ENCODE measurements at regions not wholly inside any gene's neighbourhood (a gene's known extent, or its start where the extent isn't known, plus 50 kb on each side); places are given as distances from the start of the nearest gene placed in this dataset.
A peak's percentile ranks its signal among the peaks of the same experiment; 100 is the strongest.

DNA sequence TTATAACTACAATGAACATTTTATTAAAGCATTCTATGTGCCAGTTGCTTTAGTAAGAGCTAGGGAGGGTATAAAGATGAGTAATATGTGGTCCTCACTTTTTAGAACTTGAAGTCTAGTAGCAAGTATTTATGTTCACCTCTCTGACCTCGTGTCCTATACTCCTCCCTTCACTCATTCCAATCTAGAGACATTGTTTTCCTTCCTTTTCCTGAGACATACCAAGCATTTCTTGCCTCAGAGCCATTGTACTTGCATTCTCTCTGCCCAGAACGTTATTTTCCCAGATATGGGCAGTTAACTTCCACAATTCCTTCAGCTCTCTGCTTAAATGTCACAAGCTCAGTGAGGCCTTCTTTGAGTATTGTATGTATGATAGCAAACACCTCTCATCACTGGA lies 408.6 kb downstream of the PDCD6IP start:
- H2AFZ ChIP-seq (ENCODE audit: low read depth, low read length): no peak overlapping the region
- no peaks in the 10 kb centered on the region for H3K27me3 ChIP-seq (ENCODE audit: control insufficient read depth in 1 of 2, insufficient read depth in 1 of 2, low read length in 2 of 2)
- no peak overlapping the region for H3K23ac ChIP-seq (ENCODE audit: low read length in 2 of 2)
- H3K18ac ChIP-seq (ENCODE audit: low read depth in 1 of 2, low read length in 2 of 2): no peak overlapping the region
- H3K9ac ChIP-seq (ENCODE audit: low read length): no peak overlapping the region
- H2BK5ac ChIP-seq (ENCODE audit: low read depth, low read length, poor library complexity, severe bottlenecking): no peak overlapping the region
- no peak for DNase-seq
- peak overlapping the region; percentile 64 for H3K27ac ChIP-seq (ENCODE audit: low read length, poor library complexity, severe bottlenecking)
- H3K79me1 ChIP-seq (replicated peaks; ENCODE audit: low read length, poor library complexity, severe bottlenecking): no peaks in the 10 kb centered on the region
- no peak overlapping the region for H3K4me3 ChIP-seq (ENCODE audit: insufficient read depth in 1 of 2, low read depth in 1 of 2, low read length in 2 of 2)
- H3K14ac ChIP-seq (ENCODE audit: low read length in 2 of 2): no peak overlapping the region
- H2BK12ac ChIP-seq (ENCODE audit: low read length in 2 of 2): no peak overlapping the region
- H2BK15ac ChIP-seq (ENCODE audit: low read depth, poor library complexity, severe bottlenecking): no peak overlapping the region
- H3K9me3 ChIP-seq (ENCODE audit: control insufficient read depth, low read length): no peaks in the 10 kb centered on the region
- H2AK5ac ChIP-seq (ENCODE audit: low read length, severe bottlenecking): no peak overlapping the region
- no peak overlapping the region for H4K8ac ChIP-seq (ENCODE audit: low read length)
- H3K4ac ChIP-seq (ENCODE audit: low read depth in 1 of 2, low read length in 2 of 2): no peak overlapping the region
- H3K4me2 ChIP-seq (ENCODE audit: low read length, poor library complexity, severe bottlenecking): no peak overlapping the region
- no peaks in the 10 kb centered on the region for H3K36me3 ChIP-seq (ENCODE audit: control insufficient read depth in 1 of 2, insufficient read depth in 2 of 2, low read depth in 1 of 2, low read length in 2 of 2)
- H3K4me1 ChIP-seq (ENCODE audit: control insufficient read depth, insufficient read depth, low read depth, low read length): peaks cover 1% of the 10 kb centered on the region
- no peak overlapping the region for H2BK120ac ChIP-seq (ENCODE audit: low read depth, low read length)
- H4K91ac ChIP-seq (ENCODE audit: low read length): no peak overlapping the region
- WGBS: 31% methylated on average over 1 of the region's 2 CpGs

GRCh38 chr3:34207806-34208205 lies 409.4 kb downstream of the PDCD6IP start:
- no peak overlapping the region for H2BK5ac ChIP-seq (ENCODE audit: low read depth, low read length, poor library complexity, severe bottlenecking)
- no peaks in the 10 kb centered on the region for H3K9me3 ChIP-seq (ENCODE audit: control insufficient read depth, low read length)
- no peak overlapping the region for H2BK120ac ChIP-seq (ENCODE audit: low read depth, low read length)
- H3K9ac ChIP-seq (ENCODE audit: low read length): no peak overlapping the region
- H2AFZ ChIP-seq (ENCODE audit: low read depth, low read length): no peak overlapping the region
- H4K91ac ChIP-seq (ENCODE audit: low read length): no peak overlapping the region
- H3K23ac ChIP-seq (ENCODE audit: low read length in 2 of 2): no peak overlapping the region
- no peaks in the 10 kb centered on the region for H3K27me3 ChIP-seq (ENCODE audit: control insufficient read depth in 1 of 2, insufficient read depth in 1 of 2, low read length in 2 of 2)
- WGBS: 50% methylated on average over 1 of the region's 1 CpG
- no peaks in the 10 kb centered on the region for H3K36me3 ChIP-seq (ENCODE audit: control insufficient read depth in 1 of 2, insufficient read depth in 2 of 2, low read depth in 1 of 2, low read length in 2 of 2)
- H3K79me1 ChIP-seq (replicated peaks; ENCODE audit: low read length, poor library complexity, severe bottlenecking): no peaks in the 10 kb centered on the region
- H2AK5ac ChIP-seq (ENCODE audit: low read length, severe bottlenecking): no peak overlapping the region
- H3K4ac ChIP-seq (ENCODE audit: low read depth in 1 of 2, low read length in 2 of 2): no peak overlapping the region
- H3K4me2 ChIP-seq (ENCODE audit: low read length, poor library complexity, severe bottlenecking): no peak overlapping the region
- H4K8ac ChIP-seq (ENCODE audit: low read length): no peak overlapping the region
- DNase-seq: peak; percentile 11
- H3K18ac ChIP-seq (ENCODE audit: low read depth in 1 of 2, low read length in 2 of 2): no peak overlapping the region
- no peak overlapping the region for H3K14ac ChIP-seq (ENCODE audit: low read length in 2 of 2)
- H2BK12ac ChIP-seq (ENCODE audit: low read length in 2 of 2): no peak overlapping the region
- H3K27ac ChIP-seq (ENCODE audit: low read length, poor library complexity, severe bottlenecking): peak overlapping the region; percentile 65
- no peak overlapping the region for H3K4me3 ChIP-seq (ENCODE audit: insufficient read depth in 1 of 2, low read depth in 1 of 2, low read length in 2 of 2)
- peaks cover 4% of the 10 kb centered on the region for H3K4me1 ChIP-seq (ENCODE audit: control insufficient read depth, insufficient read depth, low read depth, low read length)
- no peak overlapping the region for H2BK15ac ChIP-seq (ENCODE audit: low read depth, poor library complexity, severe bottlenecking)

GRCh38 chr3:34212175-34212574 lies 413.7 kb downstream of the PDCD6IP start:
- DNase-seq: no peak
- 47% methylated on average over 2 of the region's 2 CpGs for WGBS
- Histone ChIP-seq H3K27ac (ENCODE audit: low read length, poor library complexity, severe bottlenecking) (no peak overlapping the region), H3K36me3 (ENCODE audit: control insufficient read depth in 1 of 2, insufficient read depth in 2 of 2, low read depth in 1 of 2, low read length in 2 of 2) (no peaks in the 10 kb centered on the region), H3K18ac (ENCODE audit: low read depth in 1 of 2, low read length in 2 of 2) (no peak overlapping the region), H3K23ac (ENCODE audit: low read length in 2 of 2) (no peak overlapping the region), H4K91ac (ENCODE audit: low read length) (no peak overlapping the region), H3K27me3 (ENCODE audit: control insufficient read depth in 1 of 2, insufficient read depth in 1 of 2, low read length in 2 of 2) (no peaks in the 10 kb centered on the region), H3K4me2 (ENCODE audit: low read length, poor library complexity, severe bottlenecking) (no peak overlapping the region), H3K79me1 (replicated peaks; ENCODE audit: low read length, poor library complexity, severe bottlenecking) (no peaks in the 10 kb centered on the region), H3K4me3 (ENCODE audit: insufficient read depth in 1 of 2, low read depth in 1 of 2, low read length in 2 of 2) (no peak overlapping the region), H4K8ac (ENCODE audit: low read length) (no peak overlapping the region), H3K4me1 (ENCODE audit: control insufficient read depth, insufficient read depth, low read depth, low read length) (peaks cover 5% of the 10 kb centered on the region), H2AFZ (ENCODE audit: low read depth, low read length) (no peak overlapping the region), H3K9me3 (ENCODE audit: control insufficient read depth, low read length) (no peaks in the 10 kb centered on the region), H2BK15ac (ENCODE audit: low read depth, poor library complexity, severe bottlenecking) (no peak overlapping the region), H3K9ac (ENCODE audit: low read length) (no peak overlapping the region), H2BK5ac (ENCODE audit: low read depth, low read length, poor library complexity, severe bottlenecking) (no peak overlapping the region), H2BK12ac (ENCODE audit: low read length in 2 of 2) (no peak overlapping the region), H3K4ac (ENCODE audit: low read depth in 1 of 2, low read length in 2 of 2) (no peak overlapping the region), H3K14ac (ENCODE audit: low read length in 2 of 2) (no peak overlapping the region), H2BK120ac (ENCODE audit: low read depth, low read length) (no peak overlapping the region), H2AK5ac (ENCODE audit: low read length, severe bottlenecking) (peak overlapping the region; percentile 51)

DNA sequence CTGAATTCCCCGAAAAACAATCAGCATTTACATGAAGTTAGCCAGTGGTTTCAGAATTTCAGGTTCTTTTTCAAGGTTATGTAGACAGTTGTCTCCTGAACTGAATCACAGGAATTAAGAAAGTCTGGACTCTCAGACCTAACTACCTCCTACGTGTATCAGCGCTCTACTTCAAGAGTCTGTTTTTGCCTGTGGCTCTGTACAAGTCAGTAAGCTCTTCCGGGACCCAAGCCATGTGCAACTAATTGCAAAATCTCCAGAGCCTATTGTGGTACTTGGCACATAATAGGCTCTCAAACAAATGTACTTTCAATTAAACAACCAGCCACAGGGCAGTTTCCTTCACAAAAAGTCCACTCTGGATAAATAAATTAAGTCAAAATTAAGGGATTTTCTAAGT lies 414.2 kb downstream of the PDCD6IP start:
- no peak overlapping the region for H3K4ac ChIP-seq (ENCODE audit: low read depth in 1 of 2, low read length in 2 of 2)
- no peak overlapping the region for H3K14ac ChIP-seq (ENCODE audit: low read length in 2 of 2)

More for the DNA sequence above, 414.2 kb downstream of the PDCD6IP start:
- Histone ChIP-seq H2BK5ac (ENCODE audit: low read depth, low read length, poor library complexity, severe bottlenecking) (no peak overlapping the region), H3K79me1 (replicated peaks; ENCODE audit: low read length, poor library complexity, severe bottlenecking) (no peaks in the 10 kb centered on the region), H3K9me3 (ENCODE audit: control insufficient read depth, low read length) (no peaks in the 10 kb centered on the region), H4K91ac (ENCODE audit: low read length) (no peak overlapping the region), H3K9ac (ENCODE audit: low read length) (no peak overlapping the region), H3K36me3 (ENCODE audit: control insufficient read depth in 1 of 2, insufficient read depth in 2 of 2, low read depth in 1 of 2, low read length in 2 of 2) (no peaks in the 10 kb centered on the region), H4K8ac (ENCODE audit: low read length) (no peak overlapping the region), H2BK15ac (ENCODE audit: low read depth, poor library complexity, severe bottlenecking) (no peak overlapping the region), H2BK12ac (ENCODE audit: low read length in 2 of 2) (no peak overlapping the region), H3K27ac (ENCODE audit: low read length, poor library complexity, severe bottlenecking) (no peak overlapping the region), H2AFZ (ENCODE audit: low read depth, low read length) (no peak overlapping the region), H3K27me3 (ENCODE audit: control insufficient read depth in 1 of 2, insufficient read depth in 1 of 2, low read length in 2 of 2) (no peaks in the 10 kb centered on the region), H2BK120ac (ENCODE audit: low read depth, low read length) (no peak overlapping the region), H3K23ac (ENCODE audit: low read length in 2 of 2) (no peak overlapping the region), H3K18ac (ENCODE audit: low read depth in 1 of 2, low read length in 2 of 2) (no peak overlapping the region), H3K4me1 (ENCODE audit: control insufficient read depth, insufficient read depth, low read depth, low read length) (peaks cover 5% of the 10 kb centered on the region), H2AK5ac (ENCODE audit: low read length, severe bottlenecking) (no peak overlapping the region), H3K4me2 (ENCODE audit: low read length, poor library complexity, severe bottlenecking) (no peak overlapping the region), H3K4me3 (ENCODE audit: insufficient read depth in 1 of 2, low read depth in 1 of 2, low read length in 2 of 2) (no peak overlapping the region)
- WGBS: 81% methylated on average over 4 of the region's 4 CpGs
- DNase-seq: no peak

Data from mesenchymal stem cell (in vitro differentiated cells and primary cell).